Cardiac muscle cell (in vitro differentiated cells and primary cell): ENCODE measurements at regions not wholly inside any gene's neighbourhood (a gene's known extent, or its start where the extent isn't known, plus 50 kb on each side); places are given as distances from the start of the nearest gene placed in this dataset.

Experiments
- DNase-seq, 2 donors: peaks; one replicate each; pipeline versions ENCODE4 v3.0.0 to v3.0.0-alpha.2; 2010 to 2017; ENCODE audit warnings: low read depth in 1 of 2, low spot score in 1 of 2
- H3K27ac ChIP-seq: fragments of 200-600 bp; sonication (generic); 2 replicates; pipeline ENCODE4 v1.5.1; 2016
- H3K27me3 ChIP-seq: fragments of 200-600 bp; sonication (generic); 2 replicates; pipeline ENCODE4 v1.6.0; 2016; ENCODE audit warnings: control low read depth
- H3K36me3 ChIP-seq: fragments of 200-600 bp; sonication (generic); 2 replicates; pipeline ENCODE4 v1.5.1; 2016; ENCODE audit warnings: control low read depth
- H3K4me1 ChIP-seq: fragments of 200-600 bp; sonication (generic); 2 replicates; pipeline ENCODE4 v1.8.1; 2017; ENCODE audit warnings: low read depth, mild to moderate bottlenecking, mixed run types
- H3K4me3 ChIP-seq: fragments of 200-600 bp; sonication (generic); 2 replicates; pipeline ENCODE4 v1.5.1; 2016; ENCODE audit warnings: mild to moderate bottlenecking
- H3K9me3 ChIP-seq: fragments of 200-600 bp; sonication (generic); 2 replicates; pipeline ENCODE4 v1.5.1; 2017; ENCODE audit warnings: low read depth, mild to moderate bottlenecking, control low read depth
- CTCF ChIP-seq: IDR thresholded peaks from 2 replicates; pipeline ENCODE4 v1.5.1; 2012; ENCODE audit warnings: low read depth, mild to moderate bottlenecking, low read length

- no peak for DNase-seq
- H3K27ac ChIP-seq, result no peak overlapping the region
- H3K4me1 ChIP-seq, result no peaks in the 10 kb centered on the region
- no peaks in the 10 kb centered on the region for H3K9me3 ChIP-seq
- no peak for TF ChIP-seq CTCF
- H3K4me3 ChIP-seq, result no peak overlapping the region
- H3K27me3 ChIP-seq, result no peaks in the 10 kb centered on the region
- H3K36me3 ChIP-seq, result no peaks in the 10 kb centered on the region
Measured at GRCh38 chr1:96364576-96364975, 357.0 kb upstream of the PTBP2 start.

- DNase-seq, result peak in 1 of 2 donors; percentile 39
- TF ChIP-seq CTCF, result no peak
Measured at GRCh38 chr1:96365076-96365475, 356.5 kb upstream of the PTBP2 start.

GRCh38 chr1:96365596-96366390 is 355.8 kb upstream of the PTBP2 start:
- peak in 1 of 2 donors; percentile 61 for DNase-seq
- Histone ChIP-seq H3K36me3 (no peaks in the 10 kb centered on the region), H3K4me1 (no peaks in the 10 kb centered on the region), H3K27ac (no peak overlapping the region), H3K4me3 (no peak overlapping the region), H3K9me3 (no peaks in the 10 kb centered on the region), H3K27me3 (no peaks in the 10 kb centered on the region)
- TF ChIP-seq CTCF, result no peak

More at GRCh38 chr1:96365076-96365475, 356.5 kb upstream of the PTBP2 start:
- H3K4me1 ChIP-seq, result no peaks in the 10 kb centered on the region
- H3K36me3 ChIP-seq, result no peaks in the 10 kb centered on the region
- no peaks in the 10 kb centered on the region for H3K27me3 ChIP-seq
- no peak overlapping the region for H3K4me3 ChIP-seq
- no peak overlapping the region for H3K27ac ChIP-seq
- no peaks in the 10 kb centered on the region for H3K9me3 ChIP-seq

- Histone ChIP-seq H3K4me1 (no peaks in the 10 kb centered on the region), H3K9me3 (no peaks in the 10 kb centered on the region), H3K27me3 (no peaks in the 10 kb centered on the region), H3K27ac (no peak overlapping the region), H3K4me3 (no peak overlapping the region), H3K36me3 (no peaks in the 10 kb centered on the region)
- peak in 1 of 2 donors; percentile 52 for DNase-seq
- TF ChIP-seq CTCF, result no peak
Measured at GRCh38 chr1:96366516-96366915, 355.1 kb upstream of the PTBP2 start.

GRCh38 chr1:96367791-96368190 is 353.8 kb upstream of the PTBP2 start:
- no peaks in the 10 kb centered on the region for H3K4me1 ChIP-seq
- no peaks in the 10 kb centered on the region for H3K36me3 ChIP-seq
- no peak overlapping the region for H3K27ac ChIP-seq
- H3K9me3 ChIP-seq, result no peaks in the 10 kb centered on the region
- H3K27me3 ChIP-seq, result no peaks in the 10 kb centered on the region
- no peak overlapping the region for H3K4me3 ChIP-seq
- no peak for DNase-seq
- TF ChIP-seq CTCF, result no peak
